ENCODE measurements at regions not wholly inside any gene's neighbourhood (a gene's known extent, or its start where the extent isn't known, plus 50 kb on each side); places are given as distances from the start of the nearest gene placed in this dataset.

- ATAC-seq (ENCODE audit: low read depth): no peak
- H3K27me3 Mint-ChIP-seq: peaks cover 3% of the 10 kb centered on the region
- H3K27ac Mint-ChIP-seq: no peak overlapping the region
Observed at GRCh38 chr9:134247918-134248631, 78.2 kb upstream of the RXRA start.

GRCh38 chr9:134251296-134252069 lies 74.8 kb upstream of the RXRA start:
- DNase-seq (ENCODE audit: low spot score in 2 of 2) (no peak), ATAC-seq (ENCODE audit: low read depth) (no peak)
- H3K27me3 Mint-ChIP-seq: peaks cover 10% of the 10 kb centered on the region
- peaks cover 10% of the 10 kb centered on the region for H3K4me1 Mint-ChIP-seq
- H3K27ac Mint-ChIP-seq: no peak overlapping the region
- no peak overlapping the region for H3K4me3 Mint-ChIP-seq
- H3K36me3 Mint-ChIP-seq: no peaks in the 10 kb centered on the region
- H3K9me3 Mint-ChIP-seq: peaks cover 4% of the 10 kb centered on the region

More at GRCh38 chr9:134247918-134248631, 78.2 kb upstream of the RXRA start:
- peaks cover 4% of the 10 kb centered on the region for H3K36me3 Mint-ChIP-seq
- H3K9me3 Mint-ChIP-seq: peaks cover 5% of the 10 kb centered on the region
- peaks cover 22% of the 10 kb centered on the region for H3K4me1 Mint-ChIP-seq
- no peak for DNase-seq (ENCODE audit: low spot score in 2 of 2)
- H3K4me3 Mint-ChIP-seq: no peak overlapping the region

GRCh38 chr9:134252084-134252830 lies 74.0 kb upstream of the RXRA start:
- DNase-seq (ENCODE audit: low spot score in 2 of 2): no peak
- Mint-ChIP-seq H3K36me3 (no peaks in the 10 kb centered on the region), H3K27me3 (peaks cover 12% of the 10 kb centered on the region), H3K9me3 (peaks cover 4% of the 10 kb centered on the region), H3K27ac (peak overlapping the region; percentile 53), H3K4me3 (no peak overlapping the region), H3K4me1 (peaks cover 10% of the 10 kb centered on the region)
- ATAC-seq (ENCODE audit: low read depth): peak; percentile 37

GRCh38 chr9:134253606-134254205 lies 72.5 kb upstream of the RXRA start:
- no peaks in the 10 kb centered on the region for H3K36me3 Mint-ChIP-seq
- ATAC-seq (ENCODE audit: low read depth): no peak
- H3K27me3 Mint-ChIP-seq: peaks cover 17% of the 10 kb centered on the region
- DNase-seq (ENCODE audit: low spot score in 2 of 2): no peak
- H3K4me1 Mint-ChIP-seq: peaks cover 10% of the 10 kb centered on the region
- H3K27ac Mint-ChIP-seq: peak overlapping the region; percentile 87
- H3K4me3 Mint-ChIP-seq: no peak overlapping the region
- H3K9me3 Mint-ChIP-seq: no peaks in the 10 kb centered on the region

GRCh38 chr9:134258332-134258731 lies 67.9 kb upstream of the RXRA start:
- no peak for ATAC-seq (ENCODE audit: low read depth)
- DNase-seq (ENCODE audit: low spot score in 2 of 2): no peak
- Mint-ChIP-seq H3K4me3 (no peak overlapping the region), H3K4me1 (peaks cover 7% of the 10 kb centered on the region), H3K27me3 (peaks cover 27% of the 10 kb centered on the region), H3K9me3 (no peaks in the 10 kb centered on the region), H3K36me3 (no peaks in the 10 kb centered on the region), H3K27ac (no peak overlapping the region)

GRCh38 chr9:134258828-134259546 lies 67.3 kb upstream of the RXRA start:
- H3K27ac Mint-ChIP-seq: no peak overlapping the region
- no peak for ATAC-seq (ENCODE audit: low read depth)
- no peaks in the 10 kb centered on the region for H3K9me3 Mint-ChIP-seq
- no peaks in the 10 kb centered on the region for H3K36me3 Mint-ChIP-seq
- no peak for DNase-seq (ENCODE audit: low spot score in 2 of 2)
- peaks cover 22% of the 10 kb centered on the region for H3K27me3 Mint-ChIP-seq
- H3K4me1 Mint-ChIP-seq: peaks cover 2% of the 10 kb centered on the region
- no peak overlapping the region for H3K4me3 Mint-ChIP-seq

- Mint-ChIP-seq H3K9me3 (no peaks in the 10 kb centered on the region), H3K4me3 (no peak overlapping the region), H3K36me3 (no peaks in the 10 kb centered on the region), H3K27ac (no peak overlapping the region), H3K27me3 (peaks cover 20% of the 10 kb centered on the region), H3K4me1 (no peaks in the 10 kb centered on the region)
- DNase-seq (ENCODE audit: low spot score in 2 of 2) (no peak), ATAC-seq (ENCODE audit: low read depth) (no peak)
Observed at GRCh38 chr9:134259708-134260107, 66.5 kb upstream of the RXRA start.

- no peak overlapping the region for H3K4me3 Mint-ChIP-seq
- H3K27me3 Mint-ChIP-seq: peaks cover 20% of the 10 kb centered on the region
- no peaks in the 10 kb centered on the region for H3K36me3 Mint-ChIP-seq
- H3K9me3 Mint-ChIP-seq: no peaks in the 10 kb centered on the region
- H3K4me1 Mint-ChIP-seq: no peaks in the 10 kb centered on the region
- H3K27ac Mint-ChIP-seq: no peak overlapping the region
- no peak for DNase-seq (ENCODE audit: low spot score in 2 of 2)
- no peak for ATAC-seq (ENCODE audit: low read depth)
Observed at GRCh38 chr9:134260801-134261200, 65.5 kb upstream of the RXRA start.

GRCh38 chr9:134262035-134262434 lies 64.2 kb upstream of the RXRA start:
- DNase-seq (ENCODE audit: low spot score in 2 of 2): no peak
- H3K36me3 Mint-ChIP-seq: no peaks in the 10 kb centered on the region
- no peak overlapping the region for H3K27ac Mint-ChIP-seq
- H3K27me3 Mint-ChIP-seq: peaks cover 24% of the 10 kb centered on the region
- no peak overlapping the region for H3K4me3 Mint-ChIP-seq
- H3K9me3 Mint-ChIP-seq: peaks cover 3% of the 10 kb centered on the region
- peaks cover 7% of the 10 kb centered on the region for H3K4me1 Mint-ChIP-seq
- ATAC-seq (ENCODE audit: low read depth): no peak

GRCh38 chr9:134263596-134263995 lies 62.7 kb upstream of the RXRA start:
- no peak overlapping the region for H3K27ac Mint-ChIP-seq
- no peak overlapping the region for H3K4me3 Mint-ChIP-seq
- H3K4me1 Mint-ChIP-seq: peaks cover 14% of the 10 kb centered on the region
- H3K36me3 Mint-ChIP-seq: no peaks in the 10 kb centered on the region
- DNase-seq (ENCODE audit: low spot score in 2 of 2): no peak
- H3K27me3 Mint-ChIP-seq: peaks cover 19% of the 10 kb centered on the region
- ATAC-seq (ENCODE audit: low read depth): no peak
- H3K9me3 Mint-ChIP-seq: peaks cover 3% of the 10 kb centered on the region

- Mint-ChIP-seq H3K4me1 (peaks cover 14% of the 10 kb centered on the region), H3K27me3 (peaks cover 19% of the 10 kb centered on the region), H3K27ac (no peak overlapping the region), H3K36me3 (no peaks in the 10 kb centered on the region), H3K9me3 (peaks cover 3% of the 10 kb centered on the region), H3K4me3 (no peak overlapping the region)
- DNase-seq (ENCODE audit: low spot score in 2 of 2) (no peak), ATAC-seq (ENCODE audit: low read depth) (no peak)
Observed at GRCh38 chr9:134264169-134264568, 62.1 kb upstream of the RXRA start.

- H3K9me3 Mint-ChIP-seq: peaks cover 3% of the 10 kb centered on the region
- H3K36me3 Mint-ChIP-seq: no peaks in the 10 kb centered on the region
- no peak overlapping the region for H3K4me3 Mint-ChIP-seq
- DNase-seq (ENCODE audit: low spot score in 2 of 2): no peak
- no peak for ATAC-seq (ENCODE audit: low read depth)
- H3K27ac Mint-ChIP-seq: no peak overlapping the region
- H3K27me3 Mint-ChIP-seq: peaks cover 21% of the 10 kb centered on the region
- H3K4me1 Mint-ChIP-seq: peaks cover 14% of the 10 kb centered on the region
Observed at GRCh38 chr9:134265078-134265477, 61.2 kb upstream of the RXRA start.

GRCh38 chr9:134266418-134266817 lies 59.8 kb upstream of the RXRA start:
- peaks cover 3% of the 10 kb centered on the region for H3K9me3 Mint-ChIP-seq
- H3K36me3 Mint-ChIP-seq: no peaks in the 10 kb centered on the region
- no peak overlapping the region for H3K4me3 Mint-ChIP-seq
- peaks cover 17% of the 10 kb centered on the region for H3K4me1 Mint-ChIP-seq
- H3K27me3 Mint-ChIP-seq: peaks cover 20% of the 10 kb centered on the region
- H3K27ac Mint-ChIP-seq: peak overlapping the region; percentile 2
- DNase-seq (ENCODE audit: low spot score in 2 of 2) (no peak), ATAC-seq (ENCODE audit: low read depth) (no peak)
